Fibroblast of skin of left quadriceps (primary cell): ENCODE measurements at regions not wholly inside any gene's neighbourhood (a gene's known extent, or its start where the extent isn't known, plus 50 kb on each side); places are given as distances from the start of the nearest gene placed in this dataset.

Experiments
- DNase-seq, 2 experiments: peaks; one replicate each; pipeline ENCODE4 v3.0.0-alpha.2; 2013; ENCODE audit warnings: low read depth in 2 of 2

DNA sequence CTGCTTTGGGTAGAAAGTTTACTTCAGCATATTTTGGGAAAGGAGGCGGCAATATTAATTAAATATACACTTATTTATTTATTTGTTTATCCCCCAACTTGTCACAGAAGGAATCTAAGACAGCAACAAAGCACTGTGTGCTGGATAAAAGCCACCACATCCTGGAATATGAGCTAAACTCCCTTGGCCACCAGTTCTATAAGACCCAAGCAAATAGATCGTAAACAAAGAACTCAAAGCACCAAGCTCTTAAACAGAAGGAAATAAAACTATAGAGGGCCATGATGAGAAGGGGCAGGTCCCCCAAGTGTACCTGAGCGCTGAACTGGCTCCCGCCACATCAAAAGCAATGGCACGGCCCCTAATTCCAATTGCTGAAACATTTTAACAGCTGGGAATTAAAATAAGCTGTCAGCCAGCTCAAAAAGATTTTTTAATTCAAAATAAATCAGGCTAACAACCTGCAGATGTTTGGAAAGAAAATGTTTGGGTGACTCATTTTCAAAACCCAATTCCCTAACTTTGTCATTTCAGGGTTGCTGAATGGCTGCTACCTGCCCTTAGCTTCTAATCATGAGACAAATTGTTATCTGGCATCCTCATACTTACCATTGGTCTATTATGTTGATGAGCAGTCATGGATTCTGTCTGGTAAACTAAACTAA, 127.1 kb downstream of the SLC30A10 start:
- no peak for DNase-seq

DNA sequence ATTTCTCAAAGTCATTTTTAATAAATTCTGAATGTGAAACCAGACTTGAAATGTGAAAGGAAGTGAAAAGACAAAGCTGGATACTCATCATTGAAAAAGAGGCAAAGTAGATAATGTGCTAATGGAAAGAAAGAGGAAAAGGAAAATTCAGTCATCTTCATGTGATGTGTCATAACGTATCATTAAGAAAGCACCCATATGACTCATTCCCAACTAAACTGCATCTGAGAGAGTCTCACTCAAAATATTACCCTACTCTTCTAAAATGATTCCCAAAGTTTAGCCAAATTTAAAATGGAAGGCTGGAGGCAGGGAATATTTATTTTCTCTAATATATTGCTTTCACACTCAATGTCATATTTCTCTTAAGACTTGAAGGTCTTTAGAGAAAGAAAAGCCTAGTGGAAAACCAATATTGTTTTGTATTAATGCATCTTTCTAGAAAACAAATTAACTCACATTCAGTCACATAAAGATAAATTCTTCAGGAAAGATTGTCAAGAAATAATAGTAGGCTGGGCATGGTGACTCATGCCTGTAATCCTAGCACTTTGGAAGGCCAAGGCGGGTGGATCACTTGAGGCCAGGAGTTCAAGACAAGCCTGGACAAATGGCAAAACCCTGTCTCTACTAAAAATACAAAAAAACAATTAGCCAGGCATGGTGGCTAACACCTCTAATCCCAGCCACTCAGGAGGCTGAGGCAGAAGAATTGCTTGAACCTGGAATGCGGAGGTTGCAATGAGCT, 129.9 kb downstream of the SLC30A10 start:
- DNase-seq = no peak

DNA sequence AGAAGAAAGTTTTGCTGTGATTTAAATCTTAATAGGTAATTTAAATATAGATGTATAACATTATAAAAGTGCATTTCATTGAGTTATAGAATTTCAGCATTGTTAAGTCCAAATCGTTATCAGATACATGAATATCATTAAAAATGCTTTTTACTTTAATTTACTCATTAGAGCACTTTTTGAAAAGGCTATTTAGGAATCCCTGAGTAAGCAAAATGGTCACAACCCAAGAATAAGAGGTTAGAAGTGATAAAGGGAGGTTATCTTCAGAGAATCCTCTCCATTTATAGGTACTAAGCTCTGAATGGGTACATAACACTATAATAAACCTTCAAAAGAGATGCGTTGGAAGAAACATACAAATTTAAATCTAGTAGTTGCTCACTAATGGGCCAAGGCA, 130.7 kb downstream of the SLC30A10 start:
- DNase-seq = no peak

DNA sequence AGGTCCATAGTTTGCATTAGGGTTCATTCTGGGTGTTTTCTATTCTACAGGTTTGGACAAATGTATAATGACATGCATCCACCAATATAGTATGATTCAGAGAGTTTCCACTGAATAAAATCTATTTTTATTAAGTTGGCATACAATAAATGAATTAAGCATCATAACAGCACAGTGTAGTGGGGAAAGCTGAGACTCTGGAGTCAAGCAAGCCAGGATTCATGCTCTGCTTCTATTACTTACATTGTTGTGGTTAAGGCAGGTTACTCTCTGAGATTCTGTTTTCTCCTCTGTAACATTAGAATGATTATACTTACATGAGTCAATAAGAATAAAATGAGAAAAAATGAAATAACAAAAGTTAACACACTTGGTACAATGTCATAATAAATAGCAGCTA, 131.3 kb downstream of the SLC30A10 start:
- no peak for DNase-seq

DNA sequence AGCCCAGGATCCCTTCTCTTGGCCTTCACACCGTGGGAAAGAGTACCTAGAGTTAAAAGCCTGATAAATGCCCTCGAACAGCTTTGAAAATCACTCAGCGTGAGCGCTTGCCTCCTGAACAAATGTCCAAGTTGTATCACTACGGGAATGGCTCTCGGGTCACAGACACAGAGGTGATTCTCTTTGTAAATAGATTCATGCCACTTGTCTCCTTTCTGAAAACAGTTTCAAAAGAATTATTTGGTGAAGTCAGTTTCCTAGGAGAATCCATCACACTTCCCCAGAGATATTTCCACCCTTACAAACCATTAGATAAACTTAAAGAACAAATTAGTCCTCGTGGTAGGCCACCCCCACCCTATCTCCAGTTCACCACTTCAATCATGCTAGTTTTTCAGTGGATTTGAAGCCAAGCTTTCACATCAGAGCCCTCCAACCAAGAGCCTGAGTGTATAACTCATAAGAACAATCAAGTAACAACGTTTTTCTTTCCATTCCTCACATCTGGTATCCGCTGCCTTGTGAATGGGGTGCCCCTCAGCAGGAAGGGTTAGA, 132.9 kb downstream of the SLC30A10 start:
- no peak for DNase-seq

DNA sequence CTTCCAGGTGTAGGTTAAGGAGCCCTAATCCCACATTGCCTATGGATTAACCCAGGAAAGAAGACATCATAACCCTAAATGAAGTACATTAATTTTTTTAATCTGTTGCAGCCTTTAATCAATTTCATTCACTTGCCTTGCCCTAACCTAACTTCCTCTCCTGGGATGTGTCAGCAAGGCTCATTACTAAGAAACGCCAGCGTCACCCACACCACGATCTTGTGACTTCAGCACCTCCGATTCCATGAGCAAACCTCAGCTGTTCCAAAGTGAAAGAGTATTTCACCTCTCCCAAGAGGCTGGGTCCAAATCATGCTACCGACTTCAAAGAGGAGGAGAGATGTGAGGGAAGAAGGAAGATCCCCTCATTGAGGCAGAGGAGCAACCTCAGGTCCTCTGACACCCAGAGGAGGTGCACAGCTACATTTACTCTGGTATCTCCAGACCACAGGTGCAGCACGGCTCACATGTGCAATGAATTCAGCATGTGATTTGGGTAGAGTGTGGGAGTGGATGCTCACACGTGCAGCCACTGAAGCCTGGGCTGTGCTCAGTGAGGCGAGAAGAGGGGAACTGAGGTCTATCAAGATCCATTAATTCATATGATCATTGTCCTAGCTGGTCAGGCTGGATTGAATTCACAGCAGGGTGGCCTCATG, 134.1 kb downstream of the SLC30A10 start:
- DNase-seq = no peak

DNA sequence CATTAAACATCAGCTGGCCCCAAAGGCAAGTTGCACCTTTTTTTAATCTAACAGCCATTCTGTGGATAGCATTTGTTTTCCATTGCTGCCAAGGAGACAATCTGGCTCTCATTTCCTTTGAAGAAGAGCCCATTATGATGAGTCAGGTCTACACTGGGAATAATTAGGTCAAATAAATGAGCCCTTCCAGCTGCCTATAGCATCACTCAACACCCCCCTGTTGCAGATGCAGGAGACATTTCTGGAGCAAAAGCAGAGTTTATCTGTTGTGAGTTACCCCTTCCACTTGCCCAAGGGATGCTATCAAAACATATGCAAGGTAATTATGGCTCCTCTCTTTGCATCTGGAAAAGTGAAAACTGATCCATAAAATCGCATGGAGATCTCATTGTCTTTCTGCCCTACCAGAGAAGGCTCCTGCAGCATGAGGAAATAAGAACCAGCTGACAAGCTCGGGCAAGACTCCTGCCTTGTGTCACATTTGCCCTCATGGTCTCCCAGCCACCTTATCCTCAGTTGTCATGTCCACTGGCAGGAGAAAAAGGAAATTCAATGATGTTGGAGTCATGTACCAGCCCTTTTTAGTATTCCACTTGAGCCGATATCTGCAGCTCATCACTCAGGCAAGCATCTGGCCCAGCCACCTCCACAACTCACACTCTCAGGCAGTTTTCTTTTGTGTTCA, 135.9 kb downstream of the SLC30A10 start:
- peak; percentile 97 for DNase-seq

DNA sequence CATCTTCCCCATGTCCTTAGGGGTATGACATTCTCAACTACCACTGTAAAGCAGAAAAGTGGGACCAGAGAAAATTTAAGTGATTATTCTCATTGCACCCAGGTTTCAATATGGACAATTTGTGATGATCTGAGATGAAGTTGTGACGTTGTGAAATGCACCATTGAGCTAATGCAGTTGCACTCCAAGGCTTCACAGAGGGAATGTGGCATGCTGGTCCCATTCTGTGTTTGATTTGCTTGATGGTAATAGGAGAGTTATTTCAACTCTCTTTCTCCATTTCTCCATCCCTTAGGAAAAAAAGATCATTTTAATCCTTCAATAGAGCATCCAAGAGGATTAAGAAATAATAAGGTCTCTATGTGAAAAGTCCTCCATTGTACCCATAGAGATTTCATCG, 136.6 kb downstream of the SLC30A10 start:
- DNase-seq = no peak

DNA sequence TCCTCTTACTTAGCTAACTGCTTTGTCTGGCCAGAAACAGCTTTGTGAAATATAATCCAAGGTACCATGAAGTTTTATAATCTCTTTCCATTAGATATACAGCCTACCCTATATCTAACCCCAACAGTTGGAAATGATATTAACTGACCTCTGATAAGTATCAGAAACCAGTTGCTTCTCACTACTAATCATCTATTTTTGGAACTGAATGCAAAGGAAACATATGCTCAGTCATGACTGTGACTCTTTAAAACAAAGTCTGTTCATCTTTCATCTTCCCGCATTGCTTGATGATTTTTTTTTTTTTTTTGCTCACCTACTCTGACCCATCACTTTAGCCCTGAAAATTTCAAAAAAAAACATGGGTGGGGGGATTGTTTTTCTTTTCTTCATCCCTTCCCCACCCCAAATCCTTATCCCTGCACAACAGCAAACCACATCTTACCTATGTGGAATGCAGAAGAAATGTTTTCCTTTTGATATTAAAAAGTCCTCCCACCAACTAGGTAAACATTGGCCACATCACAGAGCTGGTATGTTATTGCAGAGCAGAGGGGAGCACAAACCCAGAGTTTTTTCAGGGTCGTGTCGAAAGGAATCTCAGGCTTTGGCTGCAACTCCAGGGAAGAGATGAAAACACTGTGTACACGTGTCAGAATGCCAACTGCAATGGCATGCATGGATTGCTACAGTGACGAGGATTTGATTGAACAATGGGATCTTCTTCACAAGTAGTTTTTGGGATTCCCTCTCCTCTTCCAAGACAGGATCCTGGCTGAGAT, 137.3 kb downstream of the SLC30A10 start:
- no peak for DNase-seq

DNA sequence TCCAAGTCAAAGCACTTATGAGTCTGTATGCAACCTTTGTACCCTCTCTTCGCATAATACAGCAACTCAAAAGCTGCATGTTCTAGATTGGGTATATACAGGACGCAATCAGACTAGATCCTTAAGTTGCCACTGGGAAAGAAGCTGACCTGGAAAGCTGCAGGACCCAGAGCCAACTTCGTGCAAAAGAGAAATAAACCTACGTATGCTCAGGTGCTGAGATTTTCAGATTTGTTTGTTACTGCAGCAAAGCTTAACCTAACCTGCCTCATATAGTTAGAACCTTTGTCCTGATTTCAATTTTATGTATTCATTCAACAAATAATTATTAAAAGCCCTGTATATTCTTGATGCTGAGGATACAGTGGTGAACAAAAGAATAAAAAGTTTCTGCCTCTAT, 139.7 kb downstream of the SLC30A10 start:
- DNase-seq = no peak

DNA sequence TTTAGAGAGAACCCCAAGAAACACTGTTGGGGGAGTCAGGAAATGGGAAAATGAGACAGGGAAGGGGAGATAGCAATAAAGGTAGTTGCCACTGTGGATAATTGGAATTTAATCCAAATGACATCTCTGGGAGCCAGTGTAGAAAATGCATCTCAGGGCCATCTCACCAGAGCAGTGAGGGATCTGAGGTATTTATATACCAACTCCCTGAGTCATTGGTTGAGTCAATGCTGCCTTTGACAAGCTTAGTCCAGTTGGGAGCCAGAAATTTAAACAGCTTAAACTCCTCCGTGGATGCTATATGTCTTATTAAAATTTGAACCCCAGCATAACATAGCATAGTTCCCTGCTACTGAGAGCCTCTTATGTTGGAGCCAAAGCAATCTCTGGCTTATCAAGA, 140.3 kb downstream of the SLC30A10 start:
- DNase-seq = no peak

DNA sequence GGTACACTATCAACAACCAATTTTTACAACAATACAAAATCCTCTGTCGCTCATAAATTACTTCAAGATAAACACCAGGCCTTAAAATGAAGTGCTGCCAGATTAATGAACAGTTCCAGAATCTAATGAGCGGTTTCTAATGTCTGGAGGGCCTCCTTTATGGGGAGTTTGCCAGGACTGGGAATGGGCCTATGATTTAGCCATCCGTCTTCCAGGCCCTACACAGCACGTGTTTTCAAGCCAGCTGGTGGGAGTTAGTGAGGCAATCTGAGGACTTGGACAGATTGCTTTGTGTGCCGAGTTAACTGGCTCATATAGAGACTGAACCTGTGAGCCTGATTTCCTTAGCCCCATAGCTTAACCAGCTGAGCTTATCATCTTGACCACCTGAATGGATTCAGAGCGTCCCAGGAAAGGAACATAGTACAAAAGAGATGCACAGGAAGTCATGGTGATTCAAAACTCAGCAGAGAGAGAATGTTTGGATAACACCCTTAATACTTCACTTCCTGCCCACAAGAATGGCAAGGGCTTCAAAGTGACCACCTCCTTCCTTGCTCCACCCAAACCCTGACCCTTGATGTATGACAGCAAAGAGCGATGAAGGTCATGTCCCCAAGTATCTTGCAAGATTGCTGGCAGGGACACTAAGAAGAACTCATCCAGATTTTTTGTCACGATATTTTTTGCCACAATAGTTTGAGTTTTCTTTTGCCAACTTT, 143.5 kb downstream of the SLC30A10 start:
- DNase-seq = peak; percentile 30 to 38

DNA sequence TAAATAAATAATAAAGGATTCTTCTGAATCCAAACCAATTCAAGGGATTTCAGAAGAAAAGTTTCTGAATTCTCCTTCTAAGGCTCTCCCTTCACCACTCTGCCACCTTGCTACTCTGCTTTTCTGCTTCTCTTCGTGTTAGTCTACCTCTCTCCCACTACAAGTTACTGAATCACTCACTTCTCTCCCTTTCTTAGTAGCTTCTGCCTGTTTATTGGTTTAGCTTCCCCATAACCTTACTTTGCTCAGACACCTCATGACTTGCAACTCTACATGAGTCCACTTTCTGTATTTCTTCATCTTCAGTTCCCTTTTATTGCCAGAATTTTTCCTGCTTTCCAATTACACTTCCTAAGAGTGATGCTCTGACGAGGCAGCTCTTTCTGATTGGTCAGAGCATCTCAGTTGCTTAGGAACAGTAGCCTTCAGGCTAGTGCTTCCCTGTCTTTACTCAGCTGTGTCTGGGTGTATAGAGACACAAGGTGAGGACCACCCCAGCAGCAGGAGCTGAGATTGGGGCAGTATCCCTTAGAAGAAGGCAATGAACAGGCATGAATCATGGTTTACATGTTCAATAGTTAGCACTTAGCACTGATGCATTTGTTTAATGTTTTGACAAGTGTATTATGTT, 144.6 kb downstream of the SLC30A10 start:
- DNase-seq = no peak

DNA sequence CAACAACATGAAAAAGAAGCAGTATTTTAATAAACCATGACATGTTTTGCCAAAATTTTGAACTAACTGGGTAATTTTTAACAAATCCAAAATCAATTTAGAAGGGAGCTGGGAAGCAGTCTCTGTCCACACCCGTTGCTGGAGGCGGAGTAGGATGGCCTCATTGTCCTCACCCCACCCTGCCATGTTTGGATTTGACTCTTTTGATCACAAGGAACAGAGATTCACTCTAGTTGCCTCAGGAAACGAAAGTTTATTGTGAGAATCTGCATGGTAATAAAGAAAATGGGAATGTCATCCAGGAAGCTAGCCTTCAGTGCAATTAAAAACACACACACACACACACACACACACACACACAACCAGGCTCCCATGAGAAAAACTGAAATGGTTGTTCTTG, 145.4 kb downstream of the SLC30A10 start:
- DNase-seq = no peak

DNA sequence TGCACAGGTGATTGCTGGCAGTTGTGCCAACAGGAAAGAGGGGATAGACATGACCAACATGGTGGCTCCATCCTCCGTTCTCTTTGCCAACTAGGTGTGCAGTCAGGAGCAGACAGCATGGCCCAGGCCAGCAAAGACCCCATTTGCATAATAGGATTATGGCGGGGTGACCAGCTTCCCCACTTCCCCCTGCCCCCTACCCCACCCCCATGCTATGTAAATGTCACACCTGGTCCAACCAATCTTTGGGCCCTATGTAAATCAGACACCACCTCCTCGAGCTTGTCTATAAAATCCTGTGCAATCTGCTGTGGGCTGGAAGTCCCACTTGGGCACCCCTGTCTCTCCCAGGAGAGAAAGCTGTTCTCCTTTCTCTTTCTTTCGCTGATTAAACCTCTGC, 146.0 kb downstream of the SLC30A10 start:
- DNase-seq = no peak

DNA sequence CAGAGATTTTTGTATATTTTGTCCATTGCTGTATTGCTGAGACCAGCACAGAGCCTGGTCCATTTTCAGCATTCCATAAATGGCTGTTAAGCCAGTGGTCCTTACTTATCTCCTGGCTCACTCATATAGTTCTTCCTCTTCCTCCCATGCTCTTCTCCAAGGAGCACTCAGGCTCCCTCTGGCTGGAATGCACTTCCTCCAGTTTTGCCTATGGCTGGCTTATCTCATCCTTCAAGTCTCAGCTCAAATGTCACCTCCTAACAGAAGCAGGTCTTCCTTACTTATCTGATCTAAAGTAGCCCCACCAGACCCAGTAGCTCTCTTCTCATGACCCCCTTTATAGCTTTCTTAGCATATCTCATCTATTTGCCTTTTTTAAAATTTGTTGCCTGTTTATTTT, 146.9 kb downstream of the SLC30A10 start:
- no peak for DNase-seq

DNA sequence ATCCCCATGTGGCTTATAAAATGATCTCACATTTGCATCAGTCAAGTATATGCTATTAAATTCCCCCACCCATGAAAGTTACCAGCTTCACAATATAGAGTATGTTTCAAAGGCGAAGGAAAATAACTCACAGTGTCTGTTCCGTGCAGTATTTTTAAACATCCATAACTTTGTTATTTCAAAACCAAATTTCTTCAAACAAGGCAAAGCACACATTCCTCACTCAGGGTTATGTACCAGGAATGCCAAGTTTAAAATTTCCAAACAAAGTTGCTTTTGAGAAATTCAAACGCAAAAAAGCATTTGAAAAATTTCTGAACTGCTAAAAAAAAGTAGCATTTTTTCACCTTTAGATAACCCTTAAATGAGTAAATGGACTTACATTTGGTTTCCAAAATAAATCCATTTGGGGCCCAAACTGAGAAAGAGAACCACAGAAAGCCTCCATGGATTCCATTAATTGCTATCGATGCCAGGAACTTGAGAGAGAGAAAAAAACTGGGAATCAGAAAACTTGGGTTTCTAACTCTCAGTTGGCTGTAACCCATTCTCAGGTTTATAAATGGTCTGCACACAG, 149.5 kb downstream of the SLC30A10 start:
- no peak for DNase-seq

DNA sequence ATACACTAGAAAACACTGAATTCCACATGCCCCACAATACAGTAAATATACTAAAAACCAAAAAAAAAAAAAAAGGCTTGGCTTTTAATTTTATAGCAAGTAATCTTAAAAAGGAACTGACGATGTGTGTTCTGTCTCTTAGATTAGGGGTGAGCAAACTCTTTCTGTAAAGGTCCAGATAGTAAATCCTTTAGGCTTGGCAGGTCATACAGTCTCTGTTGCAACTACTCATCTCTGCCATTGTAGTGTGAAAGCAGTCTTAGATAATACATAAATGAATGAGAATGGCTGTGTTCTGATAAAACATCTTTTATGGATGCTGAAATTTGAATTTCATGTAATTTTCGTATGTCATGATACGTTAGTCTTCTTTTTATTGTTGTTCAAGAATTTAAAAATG, 150.2 kb downstream of the SLC30A10 start:
- no peak for DNase-seq

DNA sequence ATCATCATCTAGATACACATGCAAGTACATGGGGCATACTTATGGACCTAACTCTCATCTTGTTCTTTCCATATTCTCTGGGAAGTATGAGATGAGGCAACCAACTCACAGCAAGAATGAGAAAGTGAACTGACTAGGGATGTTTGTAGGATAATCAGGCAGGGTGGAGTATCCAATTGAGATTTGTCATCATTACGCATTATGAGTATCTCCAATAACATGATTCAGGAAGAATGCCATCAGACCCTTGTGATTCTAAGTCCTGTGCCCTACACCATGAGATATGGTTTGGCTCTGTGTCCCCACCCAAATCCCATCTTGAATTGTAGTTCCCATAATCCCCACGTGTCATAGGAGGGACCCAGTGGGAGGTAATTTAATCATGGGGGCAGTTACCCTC, 154.0 kb downstream of the SLC30A10 start:
- DNase-seq = no peak

DNA sequence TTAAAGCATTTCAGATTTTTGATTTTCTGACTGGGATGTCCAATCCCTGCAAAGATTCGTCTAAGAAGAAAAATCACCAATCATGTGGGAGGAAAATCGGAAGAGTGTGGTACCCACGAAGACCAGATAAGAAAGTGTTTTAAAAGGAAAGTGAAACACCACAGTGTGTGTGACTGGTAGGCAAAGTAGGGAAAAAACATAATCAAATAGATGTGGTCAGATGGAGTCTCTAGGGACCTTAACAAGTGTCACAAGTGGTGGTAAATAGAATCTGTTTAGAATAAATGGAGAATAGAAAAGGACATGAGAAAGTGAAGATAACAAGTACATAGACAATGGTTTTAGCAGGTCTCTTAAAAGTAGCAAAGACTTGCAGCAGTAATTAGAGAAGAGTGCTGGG, 154.6 kb downstream of the SLC30A10 start:
- DNase-seq = no peak
